ENCODE measurements at regions not wholly inside any gene's neighbourhood (a gene's known extent, or its start where the extent isn't known, plus 50 kb on each side); places are given as distances from the start of the nearest gene placed in this dataset.

DNA sequence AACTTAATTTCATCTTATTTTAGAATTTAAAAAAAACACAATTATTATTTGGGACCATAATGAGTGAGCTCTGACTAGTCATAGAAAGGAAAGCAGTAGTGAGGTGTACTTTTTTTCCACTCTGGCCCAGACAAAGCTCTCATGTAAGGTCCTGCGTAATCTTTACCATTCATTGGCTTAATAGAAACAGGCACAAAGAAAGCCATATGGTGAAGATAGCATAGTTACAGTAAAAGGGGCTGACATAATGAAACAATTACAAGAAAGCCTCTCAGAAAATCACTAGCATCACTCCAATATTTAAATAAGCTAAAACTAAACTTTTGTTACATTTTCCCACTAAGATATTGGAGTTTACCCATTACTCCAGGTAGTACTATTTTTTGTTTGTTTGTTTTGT lies 384.6 kb upstream of the ALCAM start:
- H3K4me3 Mint-ChIP-seq (ENCODE audit: unreplicated experiment) = no peak overlapping the region

DNA sequence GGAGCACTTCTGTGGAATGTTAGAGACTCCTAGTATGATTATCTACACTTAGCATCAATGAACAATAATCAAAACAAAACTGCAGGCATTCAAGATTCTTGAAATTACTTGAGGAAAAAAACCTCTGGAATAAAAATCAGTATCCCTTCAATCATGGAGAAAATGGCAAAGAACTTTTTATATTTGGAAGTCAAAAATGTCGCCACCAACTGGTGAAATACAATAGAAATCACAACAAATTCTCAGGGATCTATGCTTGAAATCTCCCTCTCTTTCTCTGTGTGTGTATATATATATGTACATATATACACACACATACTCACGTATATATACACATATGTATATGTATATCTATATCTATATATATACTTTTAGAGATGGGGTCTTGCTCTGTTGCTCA lies 378.9 kb upstream of the ALCAM start:
- Mint-ChIP-seq H3K4me3 (ENCODE audit: unreplicated experiment) (no peak overlapping the region), H3K27me3 (ENCODE audit: unreplicated experiment) (peaks cover 2% of the 10 kb centered on the region), H3K36me3 (ENCODE audit: unreplicated experiment) (no peaks in the 10 kb centered on the region), H3K27ac (ENCODE audit: unreplicated experiment) (no peak overlapping the region), H3K4me1 (ENCODE audit: low read depth, unreplicated experiment) (peaks cover 3% of the 10 kb centered on the region), H3K9me3 (ENCODE audit: unreplicated experiment) (no peaks in the 10 kb centered on the region)
- DNase-seq = no peak
- TF ChIP-seq, protein P1, sequence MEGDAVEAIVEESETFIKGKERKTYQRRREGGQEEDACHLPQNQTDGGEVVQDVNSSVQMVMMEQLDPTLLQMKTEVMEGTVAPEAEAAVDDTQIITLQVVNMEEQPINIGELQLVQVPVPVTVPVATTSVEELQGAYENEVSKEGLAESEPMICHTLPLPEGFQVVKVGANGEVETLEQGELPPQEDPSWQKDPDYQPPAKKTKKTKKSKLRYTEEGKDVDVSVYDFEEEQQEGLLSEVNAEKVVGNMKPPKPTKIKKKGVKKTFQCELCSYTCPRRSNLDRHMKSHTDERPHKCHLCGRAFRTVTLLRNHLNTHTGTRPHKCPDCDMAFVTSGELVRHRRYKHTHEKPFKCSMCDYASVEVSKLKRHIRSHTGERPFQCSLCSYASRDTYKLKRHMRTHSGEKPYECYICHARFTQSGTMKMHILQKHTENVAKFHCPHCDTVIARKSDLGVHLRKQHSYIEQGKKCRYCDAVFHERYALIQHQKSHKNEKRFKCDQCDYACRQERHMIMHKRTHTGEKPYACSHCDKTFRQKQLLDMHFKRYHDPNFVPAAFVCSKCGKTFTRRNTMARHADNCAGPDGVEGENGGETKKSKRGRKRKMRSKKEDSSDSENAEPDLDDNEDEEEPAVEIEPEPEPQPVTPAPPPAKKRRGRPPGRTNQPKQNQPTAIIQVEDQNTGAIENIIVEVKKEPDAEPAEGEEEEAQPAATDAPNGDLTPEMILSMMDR (IDR thresholded peaks at IDR 0.05; ENCODE audit: partially characterized antibody, unreplicated experiment) = no peak

More for the DNA sequence above, 384.6 kb upstream of the ALCAM start:
- no peak for DNase-seq
- no peaks in the 10 kb centered on the region for H3K9me3 Mint-ChIP-seq (ENCODE audit: unreplicated experiment)
- TF ChIP-seq, protein P1 (IDR thresholded peaks at IDR 0.05; ENCODE audit: partially characterized antibody, unreplicated experiment) = no peak
- H3K27me3 Mint-ChIP-seq (ENCODE audit: unreplicated experiment) = peaks cover 2% of the 10 kb centered on the region
- no peaks in the 10 kb centered on the region for H3K36me3 Mint-ChIP-seq (ENCODE audit: unreplicated experiment)
- no peak overlapping the region for H3K27ac Mint-ChIP-seq (ENCODE audit: unreplicated experiment)
- no peaks in the 10 kb centered on the region for H3K4me1 Mint-ChIP-seq (ENCODE audit: low read depth, unreplicated experiment)

DNA sequence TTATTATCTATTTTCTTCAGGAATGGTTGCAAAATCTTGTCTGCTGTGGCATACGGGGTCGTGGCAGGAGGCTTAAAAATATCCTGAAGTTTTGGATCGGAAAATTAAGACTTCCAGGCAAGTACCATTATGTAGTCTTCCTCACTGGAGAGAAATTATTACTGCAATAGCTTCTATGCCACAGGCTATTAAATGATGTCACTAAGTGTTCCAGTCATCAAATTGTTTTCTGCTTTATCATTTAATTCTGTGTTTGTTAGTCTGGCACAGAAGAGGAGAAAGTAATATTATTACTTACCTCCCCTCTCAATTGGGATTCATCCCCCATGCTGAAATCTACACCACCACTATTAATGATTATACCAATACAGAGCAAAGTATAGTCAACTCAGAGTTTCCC lies 378.2 kb upstream of the ALCAM start:
- Mint-ChIP-seq H3K4me1 (ENCODE audit: low read depth, unreplicated experiment) (peaks cover 4% of the 10 kb centered on the region), H3K4me3 (ENCODE audit: unreplicated experiment) (no peak overlapping the region)

DNA sequence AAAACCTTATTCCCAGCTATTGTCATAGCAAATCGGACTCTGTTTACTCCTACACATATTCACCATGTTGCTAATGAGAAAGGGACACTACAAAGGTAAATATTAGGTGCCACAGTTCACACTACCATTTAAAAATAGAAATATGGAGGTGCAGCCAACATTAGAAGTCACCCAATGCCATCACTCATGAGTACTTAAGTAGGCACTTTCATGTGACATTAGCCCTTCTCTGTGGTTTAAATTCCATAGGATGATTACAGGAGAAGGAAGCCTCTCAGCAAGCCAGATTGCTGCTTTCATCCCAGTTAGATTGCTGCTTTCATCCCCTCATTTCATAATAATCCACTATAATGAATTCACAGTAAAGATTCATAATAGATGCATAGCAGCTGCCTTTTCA lies 376.8 kb upstream of the ALCAM start:
- no peak overlapping the region for H3K27ac Mint-ChIP-seq (ENCODE audit: unreplicated experiment)
- H3K36me3 Mint-ChIP-seq (ENCODE audit: unreplicated experiment) = no peaks in the 10 kb centered on the region
- no peak overlapping the region for H3K4me3 Mint-ChIP-seq (ENCODE audit: unreplicated experiment)
- H3K9me3 Mint-ChIP-seq (ENCODE audit: unreplicated experiment) = no peaks in the 10 kb centered on the region
- H3K27me3 Mint-ChIP-seq (ENCODE audit: unreplicated experiment) = peaks cover 2% of the 10 kb centered on the region
- peaks cover 4% of the 10 kb centered on the region for H3K4me1 Mint-ChIP-seq (ENCODE audit: low read depth, unreplicated experiment)
- no peak for DNase-seq
- TF ChIP-seq, protein P1 (IDR thresholded peaks at IDR 0.05; ENCODE audit: partially characterized antibody, unreplicated experiment) = no peak

More for the DNA sequence above, 378.2 kb upstream of the ALCAM start:
- TF ChIP-seq, protein P1 (IDR thresholded peaks at IDR 0.05; ENCODE audit: partially characterized antibody, unreplicated experiment) = no peak
- DNase-seq = no peak
- H3K36me3 Mint-ChIP-seq (ENCODE audit: unreplicated experiment) = no peaks in the 10 kb centered on the region
- H3K27ac Mint-ChIP-seq (ENCODE audit: unreplicated experiment) = no peak overlapping the region
- peaks cover 2% of the 10 kb centered on the region for H3K27me3 Mint-ChIP-seq (ENCODE audit: unreplicated experiment)
- no peaks in the 10 kb centered on the region for H3K9me3 Mint-ChIP-seq (ENCODE audit: unreplicated experiment)

DNA sequence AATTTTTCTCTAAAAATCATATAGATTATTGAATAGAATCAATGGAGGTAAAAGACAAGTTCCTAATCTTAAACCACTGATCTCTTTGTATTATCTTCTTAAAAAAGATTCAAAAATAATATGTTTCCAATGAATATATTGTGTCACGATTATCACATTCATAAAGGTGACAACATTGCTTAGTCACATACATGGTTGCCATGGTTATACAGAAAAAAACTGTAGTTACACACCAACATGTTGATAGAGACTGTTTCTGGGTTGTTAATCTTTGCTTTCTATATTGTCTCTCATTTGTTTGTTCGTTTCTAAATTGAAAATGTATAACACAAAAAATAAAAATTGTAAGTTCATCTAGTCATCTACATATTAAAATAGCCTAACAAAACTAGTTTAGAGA lies 376.0 kb upstream of the ALCAM start:
- no peak overlapping the region for H3K27ac Mint-ChIP-seq (ENCODE audit: unreplicated experiment)
- peaks cover 2% of the 10 kb centered on the region for H3K27me3 Mint-ChIP-seq (ENCODE audit: unreplicated experiment)
- no peaks in the 10 kb centered on the region for H3K36me3 Mint-ChIP-seq (ENCODE audit: unreplicated experiment)
- no peak for DNase-seq
- H3K9me3 Mint-ChIP-seq (ENCODE audit: unreplicated experiment) = no peaks in the 10 kb centered on the region
- H3K4me3 Mint-ChIP-seq (ENCODE audit: unreplicated experiment) = no peak overlapping the region
- TF ChIP-seq, protein P1 (IDR thresholded peaks at IDR 0.05; ENCODE audit: partially characterized antibody, unreplicated experiment) = no peak
- H3K4me1 Mint-ChIP-seq (ENCODE audit: low read depth, unreplicated experiment) = peaks cover 4% of the 10 kb centered on the region
